Smooth muscle cell (in vitro differentiated cells): ENCODE measurements at regions not wholly inside any gene's neighbourhood (a gene's known extent, or its start where the extent isn't known, plus 50 kb on each side); places are given as distances from the start of the nearest gene placed in this dataset.

Experiments used
- DNase-seq: peaks from one replicate; lab custom pipeline; 2025; ENCODE audit not compliant: unreplicated experiment; lab: John Stamatoyannopoulos, UW
- H2AFZ ChIP-seq: fragments of 200-600 bp; sonication (generic); 2 replicates; pipeline ENCODE4 v1.6.0; 2016; ENCODE audit warnings: antibody characterized with exemption, low read depth, mild to moderate bottlenecking
- H3F3A ChIP-seq: fragments of 200-600 bp; sonication (generic); 2 replicates; pipeline ENCODE4 v1.6.0; 2017; ENCODE audit warnings: antibody characterized with exemption, low read depth
- H3K27ac ChIP-seq: fragments of 200-600 bp; sonication (generic); 2 replicates; pipeline ENCODE4 v1.5.1; 2016; ENCODE audit warnings: low read depth, mild to moderate bottlenecking
- H3K27me3 ChIP-seq: fragments of 200-600 bp; sonication (generic); 2 replicates; pipeline ENCODE4 v1.6.1; 2016; ENCODE audit warnings: low read depth, mild to moderate bottlenecking
- H3K36me3 ChIP-seq: fragments of 200-600 bp; sonication (generic); 2 replicates; pipeline ENCODE4 v1.5.1; 2016; ENCODE audit warnings: low read depth
- H3K4me1 ChIP-seq: fragments of 200-600 bp; sonication (generic); 2 replicates; pipeline ENCODE4 v1.5.1; 2016; ENCODE audit warnings: low read depth
- H3K4me2 ChIP-seq: fragments of 200-600 bp; sonication (generic); 2 replicates; pipeline ENCODE4 v1.6.0; 2016; ENCODE audit warnings: mild to moderate bottlenecking
- H3K4me3 ChIP-seq: fragments of 200-600 bp; sonication (generic); 2 replicates; pipeline ENCODE4 v1.5.1; 2016; ENCODE audit warnings: mild to moderate bottlenecking
- H3K79me2 ChIP-seq: fragments of 200-600 bp; sonication (generic); 2 replicates; pipeline ENCODE4 v1.6.0; 2016; ENCODE audit warnings: low read depth, mild to moderate bottlenecking
- H3K9ac ChIP-seq: fragments of 200-600 bp; sonication (generic); 2 replicates; pipeline ENCODE4 v1.6.0; 2016; ENCODE audit warnings: low read depth
- H3K9me3 ChIP-seq: fragments of 200-600 bp; sonication (generic); replicated peaks from 2 replicates; pipeline ENCODE4 v1.5.1; 2016; ENCODE audit warnings: low read depth
- H4K20me1 ChIP-seq: fragments of 200-600 bp; sonication (generic); 2 replicates; pipeline ENCODE4 v1.6.0; 2016; ENCODE audit warnings: low read depth
- CTCF ChIP-seq: fragments of 200-600 bp; sonication (generic); IDR thresholded peaks from 2 replicates; pipeline ENCODE4 v1.5.1; 2017; ENCODE audit warnings: borderline replicate concordance, mild to moderate bottlenecking, antibody characterized with exemption; ENCODE audit not compliant: insufficient read depth, poor library complexity, severe bottlenecking
- WGBS: methylation state at CpG from one replicate; pipeline ENCODE4 v1.1.7; 2016; ENCODE audit warnings: low lambda C conversion rate; 5-methylcytosine and 5-hydroxymethylcytosine counted together

GRCh38 chr6:105667056-105667455 lies 264.2 kb upstream of the PREP start:
- H3K9me3 ChIP-seq, result no peaks in the 10 kb centered on the region
- H3K27ac ChIP-seq, result no peak overlapping the region
- H3K4me1 ChIP-seq, result no peaks in the 10 kb centered on the region
- no peaks in the 10 kb centered on the region for H3K27me3 ChIP-seq
- H3K4me2 ChIP-seq, result no peak overlapping the region
- DNase-seq, result no peak
- no peak overlapping the region for H3K4me3 ChIP-seq
- H3F3A ChIP-seq, result no peaks in the 10 kb centered on the region
- H2AFZ ChIP-seq, result no peak overlapping the region
- TF ChIP-seq CTCF, result no peak
- 95% methylated on average over 12 of the region's 12 CpGs for WGBS
- no peaks in the 10 kb centered on the region for H4K20me1 ChIP-seq
- no peaks in the 10 kb centered on the region for H3K36me3 ChIP-seq
- H3K9ac ChIP-seq, result no peak overlapping the region
- H3K79me2 ChIP-seq, result no peaks in the 10 kb centered on the region

- Histone ChIP-seq H3K4me1 (no peaks in the 10 kb centered on the region), H3K27me3 (no peaks in the 10 kb centered on the region), H3K4me3 (no peak overlapping the region), H2AFZ (no peak overlapping the region), H3K9me3 (no peaks in the 10 kb centered on the region), H3K36me3 (no peaks in the 10 kb centered on the region), H3F3A (no peaks in the 10 kb centered on the region), H4K20me1 (no peaks in the 10 kb centered on the region), H3K27ac (no peak overlapping the region), H3K4me2 (no peak overlapping the region), H3K9ac (no peak overlapping the region), H3K79me2 (no peaks in the 10 kb centered on the region)
- no peak for DNase-seq
- WGBS, result 50% methylated on average over 2 of the region's 2 CpGs
- no peak for TF ChIP-seq CTCF
Measured at GRCh38 chr6:105664931-105665330, 262.0 kb upstream of the PREP start.

- Histone ChIP-seq H3K27me3 (peaks cover 5% of the 10 kb centered on the region), H4K20me1 (no peaks in the 10 kb centered on the region), H3K27ac (no peak overlapping the region), H3K9ac (no peak overlapping the region), H3K4me1 (no peaks in the 10 kb centered on the region), H3K4me3 (no peak overlapping the region), H2AFZ (no peak overlapping the region), H3K9me3 (no peaks in the 10 kb centered on the region), H3K4me2 (no peak overlapping the region), H3K79me2 (no peaks in the 10 kb centered on the region), H3K36me3 (no peaks in the 10 kb centered on the region), H3F3A (no peaks in the 10 kb centered on the region)
- no peak for DNase-seq
- WGBS, result 73% methylated on average over 2 of the region's 2 CpGs
- TF ChIP-seq CTCF, result no peak
Measured at GRCh38 chr6:105651969-105652368, 249.1 kb upstream of the PREP start.

GRCh38 chr6:105650347-105650746 lies 247.5 kb upstream of the PREP start:
- no peaks in the 10 kb centered on the region for H3K9me3 ChIP-seq
- no peak overlapping the region for H2AFZ ChIP-seq
- H3K4me2 ChIP-seq, result no peak overlapping the region
- no peaks in the 10 kb centered on the region for H3K4me1 ChIP-seq
- no peak overlapping the region for H3K9ac ChIP-seq
- peaks cover 5% of the 10 kb centered on the region for H3K27me3 ChIP-seq
- 98% methylated on average over 1 of the region's 1 CpG for WGBS
- no peak for TF ChIP-seq CTCF
- H3K4me3 ChIP-seq, result no peak overlapping the region
- H3K79me2 ChIP-seq, result no peaks in the 10 kb centered on the region
- no peak overlapping the region for H3K27ac ChIP-seq
- no peaks in the 10 kb centered on the region for H3F3A ChIP-seq
- no peaks in the 10 kb centered on the region for H4K20me1 ChIP-seq
- no peaks in the 10 kb centered on the region for H3K36me3 ChIP-seq
- no peak for DNase-seq
